Ascending aorta (tissue), 2 donors: ENCODE measurements at regions not wholly inside any gene's neighbourhood (a gene's known extent, or its start where the extent isn't known, plus 50 kb on each side); places are given as distances from the start of the nearest gene placed in this dataset.
A peak's percentile ranks its signal among the peaks of the same experiment; 100 is the strongest.
"Not testable (repeated sequence)": the region's sequence is repeated elsewhere in the genome, so short reads cannot be mapped to it uniquely, and the experiment has no call there.

Experiments used
- DNase-seq, 2 donors: peaks; one replicate each; pipeline ENCODE4 v3.0.0-alpha.2; 2019; ENCODE audit warnings: low spot score in 2 of 2
- H3K27ac ChIP-seq, 2 donors: fragments of 200-600 bp; sonication (generic); one replicate each; pipeline ENCODE4 v1.5.1; 2016 to 2017; ENCODE audit warnings: mild to moderate bottlenecking in 1 of 2
- H3K27me3 ChIP-seq: fragments of 200-600 bp; sonication (generic); one replicate; pipeline ENCODE4 v1.5.1; 2017
- H3K36me3 ChIP-seq, 2 donors: fragments of 200-600 bp; sonication (generic); one replicate each; pipeline ENCODE4 v1.5.1; 2016
- H3K4me1 ChIP-seq, 2 donors: fragments of 200-600 bp; sonication (generic); one replicate each; pipeline ENCODE4 v1.5.1; 2016 to 2017; ENCODE audit warnings: mild to moderate bottlenecking in 1 of 2
- H3K4me3 ChIP-seq, 2 donors: fragments of 200-600 bp; sonication (generic); one replicate each; pipeline ENCODE4 v1.5.1; 2016 to 2017; ENCODE audit warnings: mild to moderate bottlenecking in 1 of 2
- H3K9me3 ChIP-seq, 2 donors: fragments of 200-600 bp; sonication (generic); one replicate each; pipeline ENCODE4 v1.5.1; 2016
- intact Hi-C: fragments of 100-400 bp; cut with DNase I; formaldehyde crosslinking; loops from one replicate; pipeline ENCODE4 v1.15.1; 2023
- TF ChIP-seq, protein P1 (sequence below), 3 experiments: fragments of 200-600 bp in 2 of 3; fragments of 450-650 bp in 1 of 3; sonication (generic) in 2 of 3; IDR thresholded peaks; one replicate each; pipeline ENCODE4 v1.5.1; 2016 to 2019; ENCODE audit warnings: antibody characterized with exemption in 3 of 3, mild to moderate bottlenecking in 1 of 3, moderate library complexity in 1 of 3

- DNase-seq = no peak
- H3K36me3 ChIP-seq = no peaks in the 10 kb centered on the region
- no peaks in the 10 kb centered on the region for H3K27me3 ChIP-seq
- H3K9me3 ChIP-seq = no peaks in the 10 kb centered on the region
- intact Hi-C loops = no loop called here
- H3K4me3 ChIP-seq = no peak overlapping the region
- H3K4me1 ChIP-seq = peaks cover 0 to under 1% of the 10 kb centered on the region in 2 donors
- no peak overlapping the region for H3K27ac ChIP-seq
- TF ChIP-seq, protein P1, sequence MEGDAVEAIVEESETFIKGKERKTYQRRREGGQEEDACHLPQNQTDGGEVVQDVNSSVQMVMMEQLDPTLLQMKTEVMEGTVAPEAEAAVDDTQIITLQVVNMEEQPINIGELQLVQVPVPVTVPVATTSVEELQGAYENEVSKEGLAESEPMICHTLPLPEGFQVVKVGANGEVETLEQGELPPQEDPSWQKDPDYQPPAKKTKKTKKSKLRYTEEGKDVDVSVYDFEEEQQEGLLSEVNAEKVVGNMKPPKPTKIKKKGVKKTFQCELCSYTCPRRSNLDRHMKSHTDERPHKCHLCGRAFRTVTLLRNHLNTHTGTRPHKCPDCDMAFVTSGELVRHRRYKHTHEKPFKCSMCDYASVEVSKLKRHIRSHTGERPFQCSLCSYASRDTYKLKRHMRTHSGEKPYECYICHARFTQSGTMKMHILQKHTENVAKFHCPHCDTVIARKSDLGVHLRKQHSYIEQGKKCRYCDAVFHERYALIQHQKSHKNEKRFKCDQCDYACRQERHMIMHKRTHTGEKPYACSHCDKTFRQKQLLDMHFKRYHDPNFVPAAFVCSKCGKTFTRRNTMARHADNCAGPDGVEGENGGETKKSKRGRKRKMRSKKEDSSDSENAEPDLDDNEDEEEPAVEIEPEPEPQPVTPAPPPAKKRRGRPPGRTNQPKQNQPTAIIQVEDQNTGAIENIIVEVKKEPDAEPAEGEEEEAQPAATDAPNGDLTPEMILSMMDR (IDR thresholded peaks at IDR 0.05) = no peak
Observed at GRCh38 chr1:232421143-232421796, 208.7 kb downstream of the SIPA1L2 start.

DNA sequence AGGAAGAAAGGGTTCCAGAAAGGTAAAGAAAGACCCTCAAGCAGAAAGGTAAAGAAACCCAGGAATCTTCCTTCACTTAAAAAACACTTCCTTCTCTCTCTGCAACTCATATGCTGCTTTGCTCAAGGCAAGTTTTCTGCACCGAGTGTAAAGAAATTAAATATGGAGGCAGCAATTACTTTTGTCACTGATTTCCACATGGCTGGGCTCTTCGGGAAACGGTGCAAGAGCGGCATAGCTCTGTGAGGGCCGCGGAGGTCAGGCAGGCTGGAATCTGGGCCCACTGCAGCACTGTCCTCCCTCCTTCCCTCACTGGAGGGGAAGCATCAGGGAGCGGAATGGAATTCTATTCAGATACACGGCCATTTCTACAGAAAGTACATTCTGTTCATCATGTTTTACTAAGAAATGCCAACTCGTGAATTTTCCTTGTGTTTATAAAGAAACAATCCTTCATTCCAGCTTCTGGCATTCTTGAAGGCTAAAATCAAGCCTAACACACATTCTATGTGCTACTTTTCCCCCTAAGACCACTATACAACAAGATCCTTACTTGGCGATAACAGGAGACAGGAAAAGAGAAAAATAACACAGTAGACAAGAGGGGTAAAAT lies 212.2 kb downstream of the SIPA1L2 start:
- no peak overlapping the region for H3K4me3 ChIP-seq
- DNase-seq = no peak
- peaks cover 0 to 2% of the 10 kb centered on the region in 2 donors for H3K4me1 ChIP-seq
- no peaks in the 10 kb centered on the region for H3K27me3 ChIP-seq
- H3K9me3 ChIP-seq = no peaks in the 10 kb centered on the region
- no peak overlapping the region for H3K27ac ChIP-seq
- intact Hi-C loops = loop anchor here (10.0 kb wide), 1 partner anchor 217 kb away; the partner anchor contains the start of gene SIPA1L2
- TF ChIP-seq, protein P1 (IDR thresholded peaks at IDR 0.05) = no peak
- peaks cover 0 to 3% of the 10 kb centered on the region in 2 donors for H3K36me3 ChIP-seq

DNA sequence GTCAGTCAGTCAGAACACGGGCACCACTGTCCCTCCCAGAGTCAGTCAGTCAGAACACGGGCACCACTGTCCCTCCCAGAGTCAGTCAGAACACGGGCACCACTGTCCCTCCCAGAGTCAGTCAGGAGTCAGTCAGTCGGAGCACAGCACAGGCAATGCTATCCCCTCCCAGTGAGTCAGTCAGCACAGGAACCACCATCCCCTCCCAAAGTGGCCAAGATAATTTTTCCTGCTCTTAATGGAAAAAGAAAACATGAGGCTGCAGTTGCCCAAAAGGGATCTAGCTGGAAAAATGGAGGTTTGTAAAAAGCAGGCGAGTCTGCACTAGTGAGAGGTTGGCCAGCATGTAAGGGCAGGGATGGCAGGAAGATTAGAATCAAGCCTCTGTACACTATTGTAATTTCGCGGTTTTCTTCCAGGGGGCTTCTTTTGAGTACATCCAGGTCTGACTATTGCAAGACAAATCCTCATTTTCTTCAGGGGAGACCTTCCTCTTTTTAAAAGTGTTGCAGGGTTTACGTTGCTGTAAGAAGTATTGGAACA lies 213.8 kb downstream of the SIPA1L2 start:
- TF ChIP-seq, protein P1 (IDR thresholded peaks at IDR 0.05) = no peak
- intact Hi-C loops = loop anchor here (10.0 kb wide), 1 partner anchor 219 kb away; the partner anchor contains the start of gene SIPA1L2
- Histone ChIP-seq H3K36me3 (peaks cover 1 to 3% of the 10 kb centered on the region in 2 donors), H3K9me3 (no peaks in the 10 kb centered on the region), H3K4me3 (peak overlapping the region in 1 of 2 donors; percentile 60), H3K27me3 (no peaks in the 10 kb centered on the region), H3K4me1 (peaks cover 0 to 2% of the 10 kb centered on the region in 2 donors), H3K27ac (peak overlapping the region; percentile 28 to 48)
- no peak for DNase-seq

GRCh38 chr1:232415481-232415880 lies 214.5 kb downstream of the SIPA1L2 start:
- H3K36me3 ChIP-seq, H3K27me3 ChIP-seq, H3K4me1 ChIP-seq, H3K9me3 ChIP-seq: not testable (repeated sequence)
- peak overlapping the region in 1 of 2 donors; percentile 28 for H3K27ac ChIP-seq
- peak overlapping the region; percentile 7 to 60 for H3K4me3 ChIP-seq
- intact Hi-C loops = loop anchor here (10.0 kb wide), 1 partner anchor 219 kb away; the partner anchor contains the start of gene SIPA1L2
- DNase-seq = peak; percentile 25 to 75

DNA sequence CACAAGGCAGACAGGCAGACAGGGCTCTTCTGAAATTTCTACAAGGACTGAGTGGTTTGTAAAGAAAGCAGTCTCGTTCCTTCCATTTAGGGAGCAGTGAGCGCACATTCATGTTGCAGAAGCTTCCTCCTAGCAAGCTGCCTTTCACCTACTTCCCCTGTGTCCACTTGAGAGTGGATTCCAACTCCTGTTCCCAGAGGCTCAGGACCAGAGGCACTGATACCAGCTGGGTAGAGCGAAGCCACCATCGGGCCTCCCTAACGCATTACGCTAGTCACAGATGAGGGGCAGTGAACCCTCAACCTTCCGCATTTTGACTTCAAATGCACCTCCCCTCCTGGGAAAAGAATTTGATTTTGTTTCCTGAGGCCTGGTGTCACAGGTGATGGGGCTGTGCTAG lies 215.8 kb downstream of the SIPA1L2 start:
- H3K27ac ChIP-seq = no peak overlapping the region
- TF ChIP-seq, protein P1 (IDR thresholded peaks at IDR 0.05) = no peak
- H3K4me3 ChIP-seq = no peak overlapping the region
- peaks cover 6% of the 10 kb centered on the region in 2 donors for H3K9me3 ChIP-seq
- no peaks in the 10 kb centered on the region for H3K27me3 ChIP-seq
- no peak for DNase-seq
- H3K36me3 ChIP-seq = peaks cover 6 to 7% of the 10 kb centered on the region in 2 donors
- peaks cover 0 to 2% of the 10 kb centered on the region in 2 donors for H3K4me1 ChIP-seq
- intact Hi-C loops = loop anchor here (10.0 kb wide), 1 partner anchor 221 kb away; the partner anchor contains the start of gene SIPA1L2

GRCh38 chr1:232413674-232414073 lies 216.3 kb downstream of the SIPA1L2 start:
- no peak overlapping the region for H3K27ac ChIP-seq

More at GRCh38 chr1:232413674-232414073, 216.3 kb downstream of the SIPA1L2 start:
- intact Hi-C loops = loop anchor here (10.0 kb wide), 1 partner anchor 221 kb away; the partner anchor contains the start of gene SIPA1L2
- peaks cover 0 to 2% of the 10 kb centered on the region in 2 donors for H3K4me1 ChIP-seq
- TF ChIP-seq, protein P1 (IDR thresholded peaks at IDR 0.05) = no peak
- no peaks in the 10 kb centered on the region for H3K27me3 ChIP-seq
- no peak for DNase-seq
- no peak overlapping the region for H3K4me3 ChIP-seq
- H3K9me3 ChIP-seq = peaks cover 6 to 8% of the 10 kb centered on the region in 2 donors
- peaks cover 6 to 7% of the 10 kb centered on the region in 2 donors for H3K36me3 ChIP-seq
